Left ventricle myocardium inferior (tissue), 1 donor: ENCODE measurements at regions not wholly inside any gene's neighbourhood (a gene's known extent, or its start where the extent isn't known, plus 50 kb on each side); places are given as distances from the start of the nearest gene placed in this dataset.

Experiments used
- DNase-seq: peaks from one replicate; pipeline ENCODE4 v3.0.0-alpha.2; 2020
- H3K27ac ChIP-seq: fragments of 200-600 bp; replicated peaks from 2 replicates; pipeline ENCODE4 v1.8.0; 2021
- H3K27me3 ChIP-seq: fragments of 200-600 bp; 2 replicates; pipeline ENCODE4 v1.8.0; 2021; ENCODE audit warnings: low read depth
- H3K36me3 ChIP-seq: fragments of 200-600 bp; 2 replicates; pipeline ENCODE4 v1.8.0; 2021
- H3K4me1 ChIP-seq: fragments of 200-600 bp; 2 replicates; pipeline ENCODE4 v1.8.0; 2021
- H3K4me3 ChIP-seq: fragments of 200-600 bp; 2 replicates; pipeline ENCODE4 v1.8.0; 2021; ENCODE audit warnings: mild to moderate bottlenecking, moderate library complexity
- H3K9me3 ChIP-seq: fragments of 200-600 bp; replicated peaks from 2 replicates; pipeline ENCODE4 v1.8.0; 2021
- CTCF ChIP-seq: fragments of 200-600 bp; IDR thresholded peaks from 2 replicates; pipeline ENCODE4 v1.8.0; 2021; ENCODE audit warnings: antibody characterized with exemption, mild to moderate bottlenecking, borderline replicate concordance
- intact Hi-C: fragments of 100-400 bp; cut with micrococcal nuclease; formaldehyde crosslinking; loops from one replicate; pipeline ENCODE4 v1.11.0; 2022
- donor health status: DM: no; HTN: yes; CAD: no; lungs with severe emphysema.

GRCh38 chr1:239856924-239857323 lies 234.8 kb upstream of the FMN2 start:
- Histone ChIP-seq H3K9me3 (peaks cover 5% of the 10 kb centered on the region), H3K36me3 (no peaks in the 10 kb centered on the region), H3K27me3 (no peaks in the 10 kb centered on the region), H3K27ac (no peak overlapping the region), H3K4me1 (no peaks in the 10 kb centered on the region), H3K4me3 (no peak overlapping the region)
- intact Hi-C loops: no loop called here
- DNase-seq: no peak
- no peak for TF ChIP-seq CTCF

- intact Hi-C loops: no loop called here
- no peaks in the 10 kb centered on the region for H3K36me3 ChIP-seq
- H3K4me3 ChIP-seq: no peak overlapping the region
- no peak for DNase-seq
- TF ChIP-seq CTCF: no peak
- H3K27me3 ChIP-seq: no peaks in the 10 kb centered on the region
- H3K9me3 ChIP-seq: peaks cover 5% of the 10 kb centered on the region
- H3K4me1 ChIP-seq: no peaks in the 10 kb centered on the region
- no peak overlapping the region for H3K27ac ChIP-seq
Measured at GRCh38 chr1:239858057-239858456, 233.6 kb upstream of the FMN2 start.

GRCh38 chr1:239858529-239858928 lies 233.2 kb upstream of the FMN2 start:
- Histone ChIP-seq H3K9me3 (peaks cover 5% of the 10 kb centered on the region), H3K36me3 (no peaks in the 10 kb centered on the region), H3K27me3 (no peaks in the 10 kb centered on the region), H3K4me3 (no peak overlapping the region), H3K4me1 (no peaks in the 10 kb centered on the region), H3K27ac (no peak overlapping the region)
- no peak for TF ChIP-seq CTCF
- DNase-seq: no peak
- intact Hi-C loops: no loop called here

- Histone ChIP-seq H3K27ac (no peak overlapping the region), H3K4me1 (no peaks in the 10 kb centered on the region)
- no peak for DNase-seq
Measured at GRCh38 chr1:239861985-239862384, 229.7 kb upstream of the FMN2 start.

GRCh38 chr1:239868058-239868832 lies 223.4 kb upstream of the FMN2 start:
- H3K4me3 ChIP-seq: no peak overlapping the region
- intact Hi-C loops: no loop called here
- DNase-seq: no peak
- no peaks in the 10 kb centered on the region for H3K36me3 ChIP-seq
- TF ChIP-seq CTCF: no peak
- no peaks in the 10 kb centered on the region for H3K4me1 ChIP-seq
- no peaks in the 10 kb centered on the region for H3K9me3 ChIP-seq
- H3K27ac ChIP-seq: no peak overlapping the region
- H3K27me3 ChIP-seq: no peaks in the 10 kb centered on the region

More at GRCh38 chr1:239861985-239862384, 229.7 kb upstream of the FMN2 start:
- Histone ChIP-seq H3K36me3 (no peaks in the 10 kb centered on the region), H3K27me3 (no peaks in the 10 kb centered on the region), H3K4me3 (no peak overlapping the region), H3K9me3 (peaks cover under 1% of the 10 kb centered on the region)
- intact Hi-C loops: no loop called here
- no peak for TF ChIP-seq CTCF
